Transverse colon (tissue), 4 donors: ENCODE measurements at regions not wholly inside any gene's neighbourhood (a gene's known extent, or its start where the extent isn't known, plus 50 kb on each side); places are given as distances from the start of the nearest gene placed in this dataset.

ENCODE experiments used
- DNase-seq: peaks from one replicate; pipeline ENCODE4 v3.0.0-alpha.2; 2019
- H3K27ac ChIP-seq, 4 donors: fragments of 200-600 bp; sonication (generic); 2 replicates each; pipeline ENCODE4 v1.5.1; 2016 to 2018; ENCODE audit warnings: inconsistent platforms in 4 of 4
- H3K27me3 ChIP-seq: fragments of 200-600 bp; sonication (generic); 2 replicates; pipeline ENCODE4 v1.5.1; 2017; ENCODE audit warnings: inconsistent platforms
- H3K36me3 ChIP-seq, 4 donors: fragments of 200-600 bp; sonication (generic); 2 replicates each; pipeline ENCODE4 v1.5.1; 2017 to 2019; ENCODE audit warnings: inconsistent platforms in 4 of 4
- H3K4me1 ChIP-seq, 4 donors: fragments of 200-600 bp; sonication (generic); 2 replicates each; pipeline ENCODE4 v1.5.1; 2017 to 2020; ENCODE audit warnings: inconsistent platforms in 4 of 4
- H3K4me3 ChIP-seq, 4 donors: fragments of 200-600 bp; sonication (generic); 1 replicate in 1 of 4; 2 replicates in 3 of 4; pipeline versions ENCODE4 v1.5.1 to v1.6.1; 2017 to 2019; ENCODE audit warnings: inconsistent platforms in 4 of 4
- H3K9me3 ChIP-seq, 2 donors: fragments of 200-600 bp; sonication (generic); 2 replicates each; pipeline ENCODE4 v1.5.1; 2017 to 2019; ENCODE audit warnings: inconsistent platforms in 2 of 2
- CTCF ChIP-seq, 5 experiments: fragments of 200-600 bp in 3 of 5; fragments of 450-650 bp in 2 of 5; sonication (generic) in 3 of 5; IDR thresholded peaks; 1 replicate in 2 of 5; 2 replicates in 3 of 5; pipeline ENCODE4 v1.5.1; 2016 to 2017; ENCODE audit warnings: antibody characterized with exemption in 5 of 5, inconsistent platforms in 3 of 5, mild to moderate bottlenecking in 2 of 5, moderate library complexity in 1 of 5
- EP300 ChIP-seq: sonication (generic); formaldehyde crosslinking; IDR thresholded peaks from one replicate; pipeline ENCODE4 v1.6.1; 2017; ENCODE audit warnings: antibody characterized with exemption, low read depth
- POLR2A ChIP-seq: fragments of 450-650 bp; IDR thresholded peaks from one replicate; pipeline ENCODE4 v1.6.1; 2016; ENCODE audit warnings: antibody characterized with exemption, mild to moderate bottlenecking, moderate library complexity
- POLR2AphosphoS5 ChIP-seq, 3 donors: sonication (generic); formaldehyde crosslinking; IDR thresholded peaks; one replicate each; pipeline ENCODE4 v1.6.1; 2016; ENCODE audit warnings: antibody characterized with exemption in 3 of 3
- WGBS, 2 donors: methylation state at CpG; one replicate each; pipeline ENCODE4 v1.1.5; 2018; ENCODE audit warnings: low coverage in 1 of 2; 5-methylcytosine and 5-hydroxymethylcytosine counted together
- in situ Hi-C, 4 donors: fragments of 200-750 bp; cut with MboI; loops; one replicate each; pipeline versions ENCODE4 v1.15.0 to v1.15.1; 2017; ENCODE audit warnings: low sequenced_read_pairs in 3 of 4, low pct_ligation_motif_present in 1 of 4, low pct_unique_long_range_greater_than_20kb in 1 of 4
- intact Hi-C: fragments of 100-400 bp; cut with DNase I; formaldehyde crosslinking; loops from one replicate; pipeline ENCODE4 v1.15.1; 2023; ENCODE audit warnings: low total_unique reads

DNA sequence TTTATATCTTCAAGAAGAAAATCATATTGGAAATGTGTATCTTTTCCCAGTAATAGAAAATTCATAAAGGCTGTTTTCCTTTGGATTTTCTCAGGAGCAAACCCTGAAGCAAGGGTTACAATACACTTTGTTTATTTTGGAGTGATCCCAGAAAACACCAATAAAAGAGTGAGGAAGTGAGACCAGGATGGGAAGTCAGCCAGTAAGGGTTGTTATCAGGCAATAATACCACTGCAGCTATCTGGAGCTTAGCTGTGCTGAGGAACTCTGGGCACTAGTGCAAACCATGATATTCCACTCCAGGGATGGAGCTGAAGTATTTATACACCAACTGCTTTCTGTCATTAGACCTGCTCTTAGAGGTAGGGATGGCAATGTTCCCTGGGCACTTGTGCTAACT, 1002.3 kb downstream of the FLRT2 start:
- in situ Hi-C loops = no loop called here
- no peak overlapping the region for H3K27ac ChIP-seq
- intact Hi-C loops = no loop called here
- DNase-seq = no peak
- no peaks in the 10 kb centered on the region for H3K27me3 ChIP-seq
- H3K36me3 ChIP-seq = no peaks in the 10 kb centered on the region
- H3K9me3 ChIP-seq = peaks cover 0 to 3% of the 10 kb centered on the region in 2 donors
- H3K4me1 ChIP-seq = no peaks in the 10 kb centered on the region
- no peak overlapping the region for H3K4me3 ChIP-seq
- TF ChIP-seq EP300 = no peak
- TF ChIP-seq POLR2A = no peak
- no peak for TF ChIP-seq CTCF (IDR thresholded peaks at IDR 0.05)
- TF ChIP-seq POLR2AphosphoS5 (IDR thresholded peaks at IDR 0.05) = no peak

- TF ChIP-seq EP300 (no peak), POLR2A (no peak), POLR2AphosphoS5 (IDR thresholded peaks at IDR 0.05) (no peak), CTCF (IDR thresholded peaks at IDR 0.05) (no peak)
- no peaks in the 10 kb centered on the region for H3K4me1 ChIP-seq
- WGBS, 2 donors = 93% methylated on average over 4 of the region's 4 CpGs; no CpG with 5 or more reads in 1 of the 2 donors
- H3K36me3 ChIP-seq = no peaks in the 10 kb centered on the region
- peaks cover 0 to 3% of the 10 kb centered on the region in 2 donors for H3K9me3 ChIP-seq
- intact Hi-C loops (no loop called here), in situ Hi-C loops (no loop called here)
- no peaks in the 10 kb centered on the region for H3K27me3 ChIP-seq
- no peak for DNase-seq
- H3K4me3 ChIP-seq = no peak overlapping the region
- no peak overlapping the region for H3K27ac ChIP-seq
Measured at GRCh38 chr14:86530457-86530856, 1000.5 kb downstream of the FLRT2 start.

GRCh38 chr14:86527312-86527711, 997.4 kb downstream of the FLRT2 start:
- Histone ChIP-seq H3K9me3 (peaks cover 0 to 3% of the 10 kb centered on the region in 2 donors), H3K36me3 (no peaks in the 10 kb centered on the region), H3K27me3 (no peaks in the 10 kb centered on the region), H3K4me3 (no peak overlapping the region), H3K4me1 (no peaks in the 10 kb centered on the region), H3K27ac (no peak overlapping the region)
- no peak for DNase-seq
- in situ Hi-C loops (no loop called here), intact Hi-C loops (no loop called here)
- TF ChIP-seq EP300 = no peak
- no peak for TF ChIP-seq POLR2A
- TF ChIP-seq POLR2AphosphoS5 (IDR thresholded peaks at IDR 0.05) = no peak
- TF ChIP-seq CTCF (IDR thresholded peaks at IDR 0.05) = no peak

DNA sequence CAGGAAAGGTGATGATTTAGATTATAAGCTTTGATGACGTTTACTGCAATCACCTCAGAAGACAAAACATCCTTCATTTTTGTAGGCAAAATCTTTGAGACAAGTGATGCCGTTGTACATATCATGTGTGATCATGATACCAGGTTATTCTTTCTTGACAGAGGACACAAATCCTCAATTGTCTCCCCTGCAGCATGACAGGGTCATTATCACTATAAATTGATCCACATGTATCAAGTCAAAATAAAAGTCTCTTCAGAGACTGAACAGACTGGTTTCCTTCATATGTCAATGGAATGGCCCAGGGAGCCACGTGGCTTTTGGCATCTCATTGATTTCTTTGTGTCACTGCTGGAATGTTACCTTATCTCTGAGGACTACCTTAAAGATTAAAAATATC, 995.7 kb downstream of the FLRT2 start:
- 51 to 60% methylated on average over 3 of the region's 3 CpGs for WGBS, 2 donors
- Histone ChIP-seq H3K27me3 (no peaks in the 10 kb centered on the region), H3K9me3 (no peaks in the 10 kb centered on the region), H3K27ac (no peak overlapping the region), H3K4me1 (no peaks in the 10 kb centered on the region), H3K36me3 (no peaks in the 10 kb centered on the region), H3K4me3 (no peak overlapping the region)
- no peak for DNase-seq
- intact Hi-C loops = no loop called here
- in situ Hi-C loops = no loop called here
- no peak for TF ChIP-seq POLR2AphosphoS5 (IDR thresholded peaks at IDR 0.05)
- TF ChIP-seq EP300 = no peak
- TF ChIP-seq CTCF (IDR thresholded peaks at IDR 0.05) = no peak
- no peak for TF ChIP-seq POLR2A
